GM12891 (cell line): ENCODE measurements at regions not wholly inside any gene's neighbourhood (a gene's known extent, or its start where the extent isn't known, plus 50 kb on each side); places are given as distances from the start of the nearest gene placed in this dataset.

Experiments
- POLR2A ChIP-seq: IDR thresholded peaks from 2 replicates; pipeline ENCODE4 v1.6.1; 2011; ENCODE audit warnings: low read depth, low read length, control low read depth
- POLR2AphosphoS5 ChIP-seq: IDR thresholded peaks from 2 replicates; pipeline ENCODE4 v1.6.1; 2011; ENCODE audit warnings: low read depth, low read length, control low read depth
- TAF1 ChIP-seq: IDR thresholded peaks from 2 replicates; pipeline ENCODE4 v1.6.1; 2011; ENCODE audit warnings: low read depth, low read length, control low read depth

GRCh38 chr5:162209005-162209605 is 141.5 kb downstream of the GABRG2 start:
- TF ChIP-seq POLR2A (no peak), TAF1 (no peak), POLR2AphosphoS5 (no peak)
